ENCODE measurements at regions not wholly inside any gene's neighbourhood (a gene's known extent, or its start where the extent isn't known, plus 50 kb on each side); places are given as distances from the start of the nearest gene placed in this dataset.

DNA sequence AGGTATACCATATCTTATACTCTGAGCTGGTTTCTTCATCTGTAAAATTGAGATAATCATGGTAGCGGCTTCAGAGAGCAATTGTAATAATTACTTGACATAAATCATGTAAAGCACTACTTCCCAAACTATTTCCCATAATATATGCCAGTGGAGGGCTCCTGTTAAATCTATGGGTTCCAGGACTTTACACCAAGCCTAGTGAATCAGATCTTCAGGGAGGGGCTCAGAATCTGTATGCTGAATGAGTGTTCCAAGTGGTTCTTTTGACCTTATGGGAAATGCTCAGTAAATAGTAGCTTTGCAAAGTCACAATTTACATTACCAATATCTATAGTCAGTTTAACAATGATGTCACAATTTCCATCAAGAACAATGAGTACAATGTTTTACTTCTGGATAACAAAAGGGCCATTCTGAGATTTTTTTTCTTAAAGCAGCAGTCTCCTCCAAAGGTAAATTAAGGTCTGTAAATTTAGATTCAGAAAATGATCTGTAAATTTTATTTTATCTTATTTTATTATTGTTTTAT is 50.9 kb upstream of the NLK start:
- H3K9ac ChIP-seq (ENCODE audit: low read depth in 1 of 2, low read length in 2 of 2) = no peak overlapping the region
- H3K27me3 ChIP-seq (ENCODE audit: control insufficient read depth in 4 of 4, insufficient read depth in 4 of 4, low read length in 3 of 4) = no peaks in the 10 kb centered on the region
- H3K27ac ChIP-seq (ENCODE audit: low read depth in 1 of 2, low read length in 2 of 2) = no peak overlapping the region
- no peaks in the 10 kb centered on the region for H3K9me3 ChIP-seq (ENCODE audit: control insufficient read depth in 4 of 4, low read length in 3 of 4)
- H3K4me3 ChIP-seq (ENCODE audit: low read depth in 1 of 3, low read length in 3 of 3) = no peak overlapping the region
- DNase-seq (ENCODE audit: low spot score) = no peak
- no peaks in the 10 kb centered on the region for H3K4me1 ChIP-seq (ENCODE audit: control insufficient read depth in 4 of 4, insufficient read depth in 4 of 4, low read length in 3 of 4)
- no peaks in the 10 kb centered on the region for H3K36me3 ChIP-seq (ENCODE audit: control insufficient read depth in 4 of 4, insufficient read depth in 3 of 4, low read depth in 1 of 4, low read length in 3 of 4)
- WGBS = 98% methylated on average over 1 of the region's 1 CpG
- TF ChIP-seq TAF1 (conservative IDR thresholded peaks at IDR 0.05) (no peak), REST (IDR thresholded peaks at IDR 0.05) (no peak), GABPA (IDR thresholded peaks at IDR 0.05 in 1 of 2, conservative IDR thresholded peaks at IDR 0.05 in 1 of 2) (no peak), ZBTB33 (IDR thresholded peaks at IDR 0.05) (no peak), HNF4G (IDR thresholded peaks at IDR 0.05) (no peak), FOXA1 (IDR thresholded peaks at IDR 0.05) (no peak), RAD21 (IDR thresholded peaks at IDR 0.05) (no peak), HNF4A (conservative IDR thresholded peaks at IDR 0.05) (no peak), EGR1 (IDR thresholded peaks at IDR 0.05; ENCODE audit: low read depth in 2 of 2) (no peak), FOXA2 (IDR thresholded peaks at IDR 0.05) (no peak), CTCF (IDR thresholded peaks at IDR 0.05; ENCODE audit: low read depth, low read length, missing input control) (no peak), SP1 (IDR thresholded peaks at IDR 0.05) (no peak), YY1 (IDR thresholded peaks at IDR 0.05) (no peak), RXRA (IDR thresholded peaks at IDR 0.05) (no peak)
- TF ChIP-seq, protein P1, sequence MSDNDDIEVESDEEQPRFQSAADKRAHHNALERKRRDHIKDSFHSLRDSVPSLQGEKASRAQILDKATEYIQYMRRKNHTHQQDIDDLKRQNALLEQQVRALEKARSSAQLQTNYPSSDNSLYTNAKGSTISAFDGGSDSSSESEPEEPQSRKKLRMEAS (IDR thresholded peaks at IDR 0.05) = no peak
- TF ChIP-seq, protein P2, sequence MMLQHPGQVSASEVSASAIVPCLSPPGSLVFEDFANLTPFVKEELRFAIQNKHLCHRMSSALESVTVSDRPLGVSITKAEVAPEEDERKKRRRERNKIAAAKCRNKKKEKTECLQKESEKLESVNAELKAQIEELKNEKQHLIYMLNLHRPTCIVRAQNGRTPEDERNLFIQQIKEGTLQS (IDR thresholded peaks at IDR 0.05) = no peak
